Vagina (tissue), 2 donors: ENCODE measurements at regions not wholly inside any gene's neighbourhood (a gene's known extent, or its start where the extent isn't known, plus 50 kb on each side); places are given as distances from the start of the nearest gene placed in this dataset.

Experiments
- DNase-seq, 2 donors: peaks; one replicate each; pipeline ENCODE4 v3.0.0-alpha.2; 2017; ENCODE audit errors: extremely low spot score in 2 of 2
- H3K27ac ChIP-seq: fragments of 200-600 bp; sonication (generic); one replicate; pipeline ENCODE4 v1.5.1; 2019
- H3K27me3 ChIP-seq: fragments of 200-600 bp; sonication (generic); one replicate; pipeline ENCODE4 v1.5.1; 2019
- H3K36me3 ChIP-seq, 2 donors: fragments of 200-600 bp; sonication (generic); one replicate each; pipeline ENCODE4 v1.5.1; 2017 to 2019
- H3K4me1 ChIP-seq: fragments of 200-600 bp; sonication (generic); one replicate; pipeline ENCODE4 v1.5.1; 2019
- H3K4me3 ChIP-seq, 2 donors: fragments of 200-600 bp; sonication (generic); 1 replicate in 1 of 2; 2 replicates in 1 of 2; pipeline ENCODE4 v1.5.1; 2016 to 2019
- H3K9me3 ChIP-seq: fragments of 200-600 bp; sonication (generic); one replicate; pipeline ENCODE4 v1.5.1; 2019
- CTCF ChIP-seq, 3 experiments: fragments of 450-650 bp in 2 of 3; fragments of 200-600 bp in 1 of 3; sonication (generic) in 1 of 3; IDR thresholded peaks; one replicate each; pipeline ENCODE4 v1.5.1; 2017 to 2019; ENCODE audit warnings: antibody characterized with exemption in 3 of 3, mild to moderate bottlenecking in 2 of 3, moderate library complexity in 2 of 3
- POLR2A ChIP-seq, 2 donors: fragments of 450-650 bp; IDR thresholded peaks; one replicate each; pipeline ENCODE4 v1.6.1; 2017; ENCODE audit warnings: antibody characterized with exemption in 2 of 2, mild to moderate bottlenecking in 2 of 2, moderate library complexity in 2 of 2
- POLR2AphosphoS5 ChIP-seq, 2 donors: sonication (generic); formaldehyde crosslinking; IDR thresholded peaks; one replicate each; pipeline ENCODE4 v1.9.0; 2017; ENCODE audit warnings: antibody characterized with exemption in 2 of 2, mild to moderate bottlenecking in 2 of 2, low read depth in 1 of 2; ENCODE audit not compliant: insufficient read depth in 1 of 2
- intact Hi-C: fragments of 100-400 bp; cut with DNase I; formaldehyde crosslinking; loops from one replicate; pipeline ENCODE4 v1.15.1; 2023

- DNase-seq, result no peak
- Histone ChIP-seq H3K4me3 (no peak overlapping the region), H3K27me3 (no peaks in the 10 kb centered on the region), H3K27ac (no peak overlapping the region), H3K36me3 (no peaks in the 10 kb centered on the region), H3K9me3 (no peaks in the 10 kb centered on the region), H3K4me1 (no peaks in the 10 kb centered on the region)
- intact Hi-C loops, result no loop called here
- TF ChIP-seq POLR2A (IDR thresholded peaks at IDR 0.05) (no peak), CTCF (IDR thresholded peaks at IDR 0.05) (no peak)
Measured at GRCh38 chr1:168455764-168456163, 88.0 kb downstream of the XCL2 start.

GRCh38 chr1:168454211-168454815, 89.5 kb downstream of the XCL2 start:
- TF ChIP-seq POLR2A (IDR thresholded peaks at IDR 0.05) (no peak), CTCF (IDR thresholded peaks at IDR 0.05) (no peak), POLR2AphosphoS5 (IDR thresholded peaks at IDR 0.05; ENCODE audit: insufficient read depth in 1 of 2, low read depth in 1 of 2) (no peak)
- Histone ChIP-seq H3K36me3 (no peaks in the 10 kb centered on the region), H3K4me1 (no peaks in the 10 kb centered on the region), H3K27me3 (no peaks in the 10 kb centered on the region), H3K4me3 (no peak overlapping the region), H3K9me3 (no peaks in the 10 kb centered on the region), H3K27ac (no peak overlapping the region)
- intact Hi-C loops, result no loop called here
- no peak for DNase-seq

GRCh38 chr1:168453056-168453455, 90.7 kb downstream of the XCL2 start:
- Histone ChIP-seq H3K9me3 (no peaks in the 10 kb centered on the region), H3K4me3 (no peak overlapping the region), H3K4me1 (no peaks in the 10 kb centered on the region), H3K27ac (no peak overlapping the region), H3K36me3 (no peaks in the 10 kb centered on the region), H3K27me3 (no peaks in the 10 kb centered on the region)
- intact Hi-C loops, result no loop called here
- no peak for DNase-seq
- no peak for TF ChIP-seq POLR2AphosphoS5 (IDR thresholded peaks at IDR 0.05; ENCODE audit: insufficient read depth in 1 of 2, low read depth in 1 of 2)

- intact Hi-C loops, result no loop called here
Measured at GRCh38 chr1:168452329-168452728, 91.5 kb downstream of the XCL2 start.

GRCh38 chr1:168447871-168448270, 95.9 kb downstream of the XCL2 start:
- TF ChIP-seq POLR2A (IDR thresholded peaks at IDR 0.05) (no peak), POLR2AphosphoS5 (IDR thresholded peaks at IDR 0.05; ENCODE audit: insufficient read depth in 1 of 2, low read depth in 1 of 2) (no peak), CTCF (IDR thresholded peaks at IDR 0.05) (no peak)
- no peak for DNase-seq
- intact Hi-C loops, result no loop called here

More at GRCh38 chr1:168452329-168452728, 91.5 kb downstream of the XCL2 start:
- H3K36me3 ChIP-seq, result no peaks in the 10 kb centered on the region
- no peaks in the 10 kb centered on the region for H3K27me3 ChIP-seq
- no peak overlapping the region for H3K27ac ChIP-seq
- DNase-seq, result no peak
- TF ChIP-seq POLR2AphosphoS5 (IDR thresholded peaks at IDR 0.05; ENCODE audit: insufficient read depth in 1 of 2, low read depth in 1 of 2) (no peak), CTCF (IDR thresholded peaks at IDR 0.05) (no peak), POLR2A (IDR thresholded peaks at IDR 0.05) (no peak)
- no peaks in the 10 kb centered on the region for H3K9me3 ChIP-seq
- no peaks in the 10 kb centered on the region for H3K4me1 ChIP-seq
- H3K4me3 ChIP-seq, result no peak overlapping the region

More at GRCh38 chr1:168447871-168448270, 95.9 kb downstream of the XCL2 start:
- no peaks in the 10 kb centered on the region for H3K4me1 ChIP-seq
- no peak overlapping the region for H3K27ac ChIP-seq
- H3K36me3 ChIP-seq, result no peaks in the 10 kb centered on the region
- no peaks in the 10 kb centered on the region for H3K27me3 ChIP-seq
- H3K4me3 ChIP-seq, result no peak overlapping the region
- no peaks in the 10 kb centered on the region for H3K9me3 ChIP-seq
